ENCODE measurements at regions not wholly inside any gene's neighbourhood (a gene's known extent, or its start where the extent isn't known, plus 50 kb on each side); places are given as distances from the start of the nearest gene placed in this dataset.

GRCh38 chr4:133714211-133714610, 487.4 kb downstream of the PABPC4L start:
- TF ChIP-seq EZH2 (IDR thresholded peaks at IDR 0.05; ENCODE audit: insufficient read depth, poor library complexity, severe bottlenecking) (no peak), EZH2phosphoT487 (IDR thresholded peaks at IDR 0.05; ENCODE audit: insufficient read depth, low read depth) (no peak)

Measured in GM23248 (cell line).